Esophagus (tissue), 2 donors: ENCODE measurements at regions not wholly inside any gene's neighbourhood (a gene's known extent, or its start where the extent isn't known, plus 50 kb on each side); places are given as distances from the start of the nearest gene placed in this dataset.

Experiments
- H3K27ac ChIP-seq, 2 donors: one replicate each; pipeline ENCODE4 v1.5.1; 2013; ENCODE audit warnings: low read depth in 2 of 2, mild to moderate bottlenecking in 2 of 2, inconsistent platforms in 1 of 2, low read length in 1 of 2, moderate library complexity in 1 of 2
- H3K27me3 ChIP-seq, 2 donors: one replicate each; pipeline ENCODE4 v1.6.1; 2013; ENCODE audit warnings: low read length in 2 of 2, control low read depth in 1 of 2, mild to moderate bottlenecking in 1 of 2; ENCODE audit not compliant: insufficient read depth in 2 of 2, control insufficient read depth in 1 of 2
- H3K36me3 ChIP-seq, 2 donors: one replicate each; pipeline ENCODE4 v1.6.1; 2013; ENCODE audit warnings: low read length in 1 of 2; ENCODE audit not compliant: control insufficient read depth in 2 of 2, insufficient read depth in 2 of 2
- H3K4me1 ChIP-seq, 2 donors: one replicate each; pipeline ENCODE4 v1.6.1; 2013; ENCODE audit warnings: low read length in 1 of 2; ENCODE audit not compliant: control insufficient read depth in 2 of 2, insufficient read depth in 2 of 2
- H3K4me3 ChIP-seq, 2 donors: one replicate each; pipeline ENCODE4 v1.5.1; 2013; ENCODE audit warnings: low read length in 2 of 2, mild to moderate bottlenecking in 2 of 2, low read depth in 1 of 2, moderate library complexity in 1 of 2
- H3K9me3 ChIP-seq, 2 donors: one replicate each; pipeline ENCODE4 v1.6.1; 2013; ENCODE audit warnings: mild to moderate bottlenecking in 2 of 2, low read depth in 1 of 2, low read length in 1 of 2, moderate library complexity in 1 of 2; ENCODE audit not compliant: control insufficient read depth in 2 of 2, insufficient read depth in 1 of 2
- WGBS, 2 donors: extraction: QIAGEN DNeasy Blood & Tissue Kit; methylation state at CpG; one replicate each; pipeline ENCODE4 v1.1.7; 2013; 5-methylcytosine and 5-hydroxymethylcytosine counted together
- donor health status: healthy with polysubstance abuse.
- donor health status: Bipolar disorder and iron deficiency.

DNA sequence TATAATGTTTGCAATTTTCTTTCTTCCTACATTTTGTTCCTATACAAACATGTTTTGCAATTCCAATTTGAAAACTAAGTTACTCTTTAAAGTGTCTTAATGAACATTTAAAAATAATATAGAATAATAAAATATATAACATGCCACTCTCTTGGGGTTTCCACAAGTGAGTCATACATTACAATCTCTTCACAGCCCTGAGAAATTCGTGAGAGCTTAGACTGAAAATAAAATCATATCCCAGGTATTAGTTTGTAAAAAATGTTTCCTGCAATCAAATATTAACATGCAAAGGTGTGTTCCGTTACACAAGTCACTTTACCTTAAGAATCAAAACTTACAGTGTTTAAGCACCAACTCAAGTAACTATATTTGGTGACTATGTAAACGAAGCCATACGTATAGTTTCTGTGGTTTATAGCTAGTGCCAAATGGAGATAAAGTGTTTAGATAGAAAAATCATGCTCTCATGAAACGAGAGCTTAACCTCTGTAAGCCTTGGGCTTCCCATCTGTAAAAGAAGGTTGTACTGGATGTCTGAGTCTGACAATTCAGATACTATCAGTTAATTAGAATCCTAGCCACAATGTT, 253.6 kb upstream of the ANO3 start:
- H3K4me3 ChIP-seq, result no peak overlapping the region
- H3K9me3 ChIP-seq, result no peaks in the 10 kb centered on the region
- H3K27me3 ChIP-seq, result no peaks in the 10 kb centered on the region
- H3K4me1 ChIP-seq, result no peaks in the 10 kb centered on the region
- no peak overlapping the region for H3K27ac ChIP-seq
- 44 to 47% methylated on average over 5 of the region's 5 CpGs for WGBS, 2 donors
- H3K36me3 ChIP-seq, result no peaks in the 10 kb centered on the region

DNA sequence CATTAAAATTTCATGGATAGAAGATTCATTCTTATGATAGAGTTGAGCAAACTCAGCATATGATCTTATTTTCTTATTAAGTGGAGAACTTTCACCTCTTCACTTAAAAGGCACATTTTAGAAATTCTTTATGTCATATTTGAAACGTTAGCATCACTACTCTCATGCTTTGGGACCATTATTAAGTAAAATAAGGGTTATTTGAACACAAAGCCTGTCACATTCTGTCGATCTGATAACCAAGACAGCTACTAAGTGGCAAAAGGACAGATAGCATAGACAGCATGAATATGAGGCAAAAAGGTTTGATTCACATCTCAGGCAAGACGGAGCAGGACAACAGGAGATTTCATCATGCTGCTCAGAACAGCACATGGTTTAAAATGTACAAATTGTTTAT, 247.6 kb upstream of the ANO3 start:
- Histone ChIP-seq H3K27me3 (no peaks in the 10 kb centered on the region), H3K27ac (no peak overlapping the region), H3K36me3 (no peaks in the 10 kb centered on the region), H3K4me1 (no peaks in the 10 kb centered on the region), H3K4me3 (no peak overlapping the region), H3K9me3 (no peaks in the 10 kb centered on the region)
- WGBS, 2 donors, result 76 to 79% methylated on average over 3 of the region's 3 CpGs

DNA sequence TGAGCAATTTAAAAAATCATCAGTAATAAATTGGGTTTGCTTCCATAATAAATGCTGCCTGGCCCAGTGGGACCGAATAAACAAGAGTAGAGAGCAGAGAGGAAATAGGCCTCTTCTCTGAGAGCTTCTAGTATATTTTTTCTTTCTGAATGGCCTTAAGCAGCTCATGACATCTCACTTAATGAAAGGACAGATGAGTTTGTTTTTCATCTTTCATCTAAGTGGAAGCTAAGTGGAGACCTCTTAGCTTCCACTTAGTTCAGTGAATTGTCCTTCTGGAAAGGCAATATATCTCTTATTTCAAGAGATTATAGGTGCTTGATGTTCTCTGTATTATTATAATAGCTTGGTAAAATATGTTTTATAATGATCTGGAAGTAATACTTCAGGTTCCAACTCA, 245.9 kb upstream of the ANO3 start:
- no peak overlapping the region for H3K27ac ChIP-seq
- 71 to 75% methylated on average over 1 of the region's 1 CpG for WGBS, 2 donors
- H3K27me3 ChIP-seq, result no peaks in the 10 kb centered on the region
- no peaks in the 10 kb centered on the region for H3K36me3 ChIP-seq
- no peaks in the 10 kb centered on the region for H3K9me3 ChIP-seq
- H3K4me3 ChIP-seq, result no peak overlapping the region
- no peaks in the 10 kb centered on the region for H3K4me1 ChIP-seq

DNA sequence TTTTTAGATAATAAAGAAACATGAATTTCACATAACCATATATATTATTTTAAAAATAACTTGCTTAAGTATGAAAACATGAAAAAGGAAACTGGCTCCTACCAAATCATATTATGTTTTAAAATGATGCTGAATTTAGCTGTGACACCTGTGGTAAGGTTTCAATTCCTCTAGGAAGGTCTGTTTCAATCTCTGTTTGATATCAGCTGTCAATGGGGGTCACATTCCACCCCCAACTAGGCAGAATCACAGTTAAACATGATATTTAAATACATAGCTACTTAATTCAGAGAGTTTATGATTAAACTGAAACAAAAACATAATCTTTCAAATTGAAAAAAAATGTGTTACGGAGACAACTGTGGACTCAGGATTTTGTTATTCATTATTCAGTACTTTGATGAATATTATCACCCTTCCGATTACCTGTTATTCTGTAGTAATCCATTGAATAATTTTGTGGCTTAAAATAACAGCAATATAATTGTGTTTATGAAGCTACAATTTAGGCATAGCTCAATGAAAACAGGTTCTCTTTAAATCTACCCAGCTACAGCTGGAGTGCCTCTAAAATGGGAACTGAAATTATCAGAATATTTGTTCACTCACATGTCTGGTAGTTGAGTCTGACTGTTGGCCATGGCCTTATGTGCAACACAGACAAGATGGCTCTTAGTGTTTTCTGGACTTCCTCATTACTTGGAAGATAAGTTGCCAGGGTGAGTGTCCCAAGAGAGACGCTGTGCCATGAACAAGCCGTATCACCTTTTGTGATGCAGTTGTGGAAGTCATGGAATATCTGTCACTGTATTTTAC, 244.6 kb upstream of the ANO3 start:
- H3K9me3 ChIP-seq, result no peaks in the 10 kb centered on the region
- no peak overlapping the region for H3K4me3 ChIP-seq
- no peak overlapping the region for H3K27ac ChIP-seq

DNA sequence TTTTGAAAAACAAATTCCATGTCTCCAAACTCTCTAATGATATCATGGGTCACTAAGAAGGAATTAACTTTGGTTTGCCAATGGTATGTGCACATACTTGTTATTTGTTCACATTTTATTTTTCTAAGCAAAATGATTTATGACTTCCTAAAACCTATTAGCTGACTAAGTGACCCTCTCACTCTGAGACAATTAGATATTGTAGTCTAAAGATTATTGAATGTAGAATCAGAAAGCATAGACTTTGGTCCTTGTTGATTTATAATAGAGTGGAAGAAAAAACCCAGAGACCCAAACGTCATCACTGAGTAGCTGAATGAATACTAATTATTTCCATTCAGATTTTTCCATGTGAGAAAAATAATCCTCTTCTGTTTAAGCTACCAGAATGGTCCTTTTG, 243.5 kb upstream of the ANO3 start:
- no peak overlapping the region for H3K27ac ChIP-seq
- H3K4me1 ChIP-seq, result no peaks in the 10 kb centered on the region
- H3K36me3 ChIP-seq, result no peaks in the 10 kb centered on the region
- H3K4me3 ChIP-seq, result no peak overlapping the region
- 21 to 30% methylated on average over 1 of the region's 1 CpG for WGBS, 2 donors
- no peaks in the 10 kb centered on the region for H3K27me3 ChIP-seq
- no peaks in the 10 kb centered on the region for H3K9me3 ChIP-seq

More for the DNA sequence above, 244.6 kb upstream of the ANO3 start:
- WGBS, 2 donors, result 91 to 93% methylated on average over 4 of the region's 4 CpGs
- no peaks in the 10 kb centered on the region for H3K4me1 ChIP-seq
- H3K36me3 ChIP-seq, result no peaks in the 10 kb centered on the region
- H3K27me3 ChIP-seq, result no peaks in the 10 kb centered on the region

DNA sequence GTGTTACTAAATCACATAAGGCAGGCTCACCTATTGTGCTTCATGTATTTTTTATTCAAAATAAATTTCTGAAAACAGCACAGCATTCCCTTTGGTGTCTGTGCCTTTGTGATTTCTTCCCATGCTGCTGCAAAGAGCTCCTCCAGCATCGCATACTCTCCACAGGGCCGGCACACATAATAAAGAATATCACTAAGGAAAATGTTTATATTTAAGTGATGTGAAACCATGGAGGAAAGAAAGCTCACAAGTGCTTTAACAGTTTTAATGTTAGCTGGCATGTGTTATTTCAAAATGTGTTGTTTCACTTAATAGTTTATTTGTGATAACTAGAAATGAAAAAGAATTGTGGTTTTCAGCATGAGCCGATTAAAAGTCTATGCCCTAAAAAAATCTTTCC, 241.3 kb upstream of the ANO3 start:
- Histone ChIP-seq H3K9me3 (no peaks in the 10 kb centered on the region), H3K4me3 (no peak overlapping the region), H3K27me3 (no peaks in the 10 kb centered on the region), H3K4me1 (no peaks in the 10 kb centered on the region), H3K27ac (no peak overlapping the region), H3K36me3 (no peaks in the 10 kb centered on the region)
- 79 to 83% methylated on average over 3 of the region's 3 CpGs for WGBS, 2 donors

DNA sequence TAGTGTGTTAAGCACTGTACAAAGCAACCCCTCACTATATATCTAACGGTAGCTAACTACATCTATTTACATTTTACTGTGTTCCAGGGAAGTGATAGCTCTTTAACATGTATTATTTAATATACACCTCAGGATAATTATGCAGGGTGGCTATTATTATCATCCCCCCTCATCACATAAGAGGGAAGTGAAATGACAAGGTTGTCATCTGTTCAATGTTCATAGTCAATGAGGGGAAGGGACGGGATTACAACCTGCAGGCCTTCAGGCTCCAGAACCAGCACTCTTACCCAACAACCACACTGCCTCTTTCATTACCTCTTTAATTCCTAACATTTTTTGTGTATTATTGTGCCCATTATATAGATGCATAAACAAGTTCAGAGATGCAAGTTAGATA, 238.7 kb upstream of the ANO3 start:
- Histone ChIP-seq H3K36me3 (no peaks in the 10 kb centered on the region), H3K9me3 (no peaks in the 10 kb centered on the region), H3K4me3 (no peak overlapping the region), H3K4me1 (no peaks in the 10 kb centered on the region), H3K27me3 (no peaks in the 10 kb centered on the region), H3K27ac (no peak overlapping the region)
- 87 to 96% methylated on average over 2 of the region's 2 CpGs for WGBS, 2 donors

DNA sequence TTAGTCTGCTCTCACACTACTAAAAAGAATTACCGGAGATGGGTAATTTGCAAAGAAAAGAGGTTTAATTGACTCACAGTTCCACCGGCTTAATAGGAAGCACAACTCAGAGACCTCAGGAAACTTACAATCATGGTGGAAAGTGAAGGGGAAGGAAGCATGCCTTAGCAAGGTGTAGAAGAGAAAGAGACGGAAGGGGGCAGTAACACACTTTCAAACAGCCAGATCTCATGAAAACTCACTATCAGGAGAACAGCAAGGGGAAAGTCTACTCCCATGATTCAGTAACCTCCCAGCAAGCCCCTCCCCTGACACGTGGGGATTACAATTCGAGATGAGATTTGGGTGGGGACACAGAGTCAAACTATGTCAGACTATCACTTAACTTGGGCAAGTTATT, 236.6 kb upstream of the ANO3 start:
- no peaks in the 10 kb centered on the region for H3K9me3 ChIP-seq
- H3K36me3 ChIP-seq, result no peaks in the 10 kb centered on the region
- 60 to 69% methylated on average over 5 of the region's 5 CpGs for WGBS, 2 donors

DNA sequence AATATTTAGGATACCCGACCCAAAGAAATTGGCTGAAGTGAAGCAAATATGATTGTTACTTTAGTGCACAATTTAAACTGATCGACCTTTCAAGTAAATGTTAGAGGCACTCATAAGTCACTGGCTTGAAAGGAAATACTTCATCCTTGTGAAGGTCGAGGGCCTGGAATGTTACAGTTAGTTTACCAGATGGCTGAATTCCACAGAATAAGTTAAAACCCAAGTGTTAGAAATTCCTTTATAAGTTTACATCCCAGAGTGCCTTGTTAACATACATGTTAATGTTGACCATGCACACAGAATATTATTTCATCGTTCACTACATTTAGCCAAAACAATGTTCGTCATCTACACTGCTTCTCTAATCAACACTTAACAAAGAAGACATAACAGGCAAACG, 235.5 kb upstream of the ANO3 start:
- WGBS, 2 donors, result 53 to 55% methylated on average over 6 of the region's 6 CpGs
- Histone ChIP-seq H3K9me3 (no peaks in the 10 kb centered on the region), H3K4me3 (no peak overlapping the region), H3K27me3 (no peaks in the 10 kb centered on the region), H3K4me1 (no peaks in the 10 kb centered on the region), H3K27ac (no peak overlapping the region), H3K36me3 (no peaks in the 10 kb centered on the region)

More for the DNA sequence above, 236.6 kb upstream of the ANO3 start:
- Histone ChIP-seq H3K4me3 (no peak overlapping the region), H3K27ac (no peak overlapping the region), H3K4me1 (no peaks in the 10 kb centered on the region), H3K27me3 (no peaks in the 10 kb centered on the region)

DNA sequence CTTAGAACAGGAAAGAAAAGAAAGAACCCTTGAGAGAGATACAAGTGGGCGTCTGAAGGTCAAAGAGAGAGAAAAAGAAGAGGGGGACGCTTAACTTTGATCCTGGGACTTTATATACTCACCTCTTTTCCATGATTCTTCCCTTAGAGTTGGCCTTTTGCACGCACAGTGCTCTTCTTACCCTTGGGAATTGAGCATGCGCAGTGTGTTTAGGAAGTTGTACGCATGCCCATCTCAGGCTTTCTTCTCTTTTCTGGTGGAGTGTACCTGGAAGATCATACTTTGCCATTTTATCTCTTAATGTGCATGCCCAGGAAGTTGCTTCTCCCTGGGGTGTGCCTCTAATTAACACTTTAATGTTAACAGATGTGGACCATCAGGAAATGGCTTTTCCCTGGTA, 229.6 kb upstream of the ANO3 start:
- no peaks in the 10 kb centered on the region for H3K36me3 ChIP-seq
- no peak overlapping the region for H3K4me3 ChIP-seq
- no peaks in the 10 kb centered on the region for H3K4me1 ChIP-seq
- no peaks in the 10 kb centered on the region for H3K27me3 ChIP-seq
- no peaks in the 10 kb centered on the region for H3K9me3 ChIP-seq
- no peak overlapping the region for H3K27ac ChIP-seq
- 84 to 86% methylated on average over 5 of the region's 5 CpGs for WGBS, 2 donors
